Sigmoid colon (tissue), 6 donors: ENCODE measurements at regions not wholly inside any gene's neighbourhood (a gene's known extent, or its start where the extent isn't known, plus 50 kb on each side); places are given as distances from the start of the nearest gene placed in this dataset.
A peak's percentile ranks its signal among the peaks of the same experiment; 100 is the strongest.

Experiments used
- DNase-seq: peaks from one replicate; pipeline ENCODE4 v3.0.0-alpha.2; 2019
- H3K27ac ChIP-seq, 4 donors: fragments of 200-600 bp; sonication (generic); one replicate each; pipeline ENCODE4 v1.5.1; 2016 to 2019; ENCODE audit warnings: mild to moderate bottlenecking in 1 of 4
- H3K27me3 ChIP-seq, 3 donors: fragments of 200-600 bp; sonication (generic); one replicate each; pipeline ENCODE4 v1.5.1; 2019; ENCODE audit warnings: mild to moderate bottlenecking in 1 of 3
- H3K36me3 ChIP-seq, 4 donors: fragments of 200-600 bp; sonication (generic); one replicate each; pipeline ENCODE4 v1.5.1; 2016 to 2019
- H3K4me1 ChIP-seq, 4 donors: fragments of 200-600 bp; sonication (generic); one replicate each; pipeline ENCODE4 v1.5.1; 2017 to 2019
- H3K4me3 ChIP-seq, 4 donors: fragments of 200-600 bp; sonication (generic); one replicate each; pipeline ENCODE4 v1.5.1; 2017 to 2019; ENCODE audit warnings: mild to moderate bottlenecking in 2 of 4, moderate library complexity in 1 of 4
- H3K9me3 ChIP-seq, 4 donors: fragments of 200-600 bp in 3 of 4; sonication (generic) in 3 of 4; one replicate each; pipeline versions ENCODE4 v1.5.1 to v1.6.1; 2013 to 2019
- EP300 ChIP-seq, 4 donors: sonication (generic); formaldehyde crosslinking; IDR thresholded peaks; one replicate each; pipeline ENCODE4 v1.6.1; 2017; ENCODE audit warnings: antibody characterized with exemption in 4 of 4
- POLR2A ChIP-seq, 2 donors: fragments of 450-650 bp; IDR thresholded peaks; one replicate each; pipeline ENCODE4 v1.6.1; 2016; ENCODE audit warnings: antibody characterized with exemption in 2 of 2, mild to moderate bottlenecking in 2 of 2, moderate library complexity in 2 of 2
- POLR2AphosphoS5 ChIP-seq, 4 donors: sonication (generic); formaldehyde crosslinking; IDR thresholded peaks; one replicate each; pipeline ENCODE4 v1.6.1; 2017; ENCODE audit warnings: antibody characterized with exemption in 4 of 4
- WGBS, 2 donors: extraction: QIAGEN DNeasy Blood & Tissue Kit; methylation state at CpG; one replicate each; pipeline ENCODE4 v1.1.7; 2013; 5-methylcytosine and 5-hydroxymethylcytosine counted together
- intact Hi-C: fragments of 100-400 bp; cut with DNase I; formaldehyde crosslinking; loops from one replicate; pipeline ENCODE4 v1.15.1; 2023
- TF ChIP-seq, protein P1 (sequence below), 4 experiments: fragments of 450-650 bp in 3 of 4; fragments of 200-600 bp in 1 of 4; IDR thresholded peaks; one replicate each; pipeline ENCODE4 v1.5.1; 2016 to 2019; ENCODE audit warnings: antibody characterized with exemption in 4 of 4, mild to moderate bottlenecking in 3 of 4, moderate library complexity in 2 of 4
- donor health status: healthy with polysubstance abuse.
- donor health status: healthy.

DNA sequence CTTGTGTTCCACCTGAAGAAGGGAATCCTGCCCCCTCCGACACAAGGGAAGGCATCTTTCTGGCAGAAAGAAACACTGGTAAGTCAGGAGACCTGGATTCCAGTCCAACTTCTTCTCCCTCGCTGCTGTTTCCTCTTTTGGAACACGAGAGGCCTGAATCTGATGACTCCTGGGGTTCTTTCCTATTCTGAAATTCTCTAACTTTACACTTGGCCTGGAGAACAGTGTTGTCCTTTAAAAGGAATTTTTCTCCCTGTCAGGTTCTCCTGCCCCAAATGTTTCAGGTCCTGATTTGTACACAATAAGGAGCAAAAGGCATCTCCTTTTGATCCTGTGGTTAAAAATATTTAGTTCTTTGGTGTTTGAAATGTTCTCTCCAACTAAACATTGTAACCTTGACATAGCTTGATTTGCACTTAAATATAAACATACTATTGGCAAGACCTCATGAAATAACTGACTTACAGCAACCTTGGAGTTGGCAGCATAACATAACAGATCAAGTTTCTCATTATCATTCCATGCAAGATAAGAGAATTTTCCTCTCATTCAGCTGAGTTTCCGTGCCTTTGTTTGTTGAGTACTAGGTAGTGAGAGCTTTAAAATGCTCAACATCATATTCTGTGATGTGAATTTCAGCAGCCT lies 244.8 kb downstream of the COG6 start:
- Histone ChIP-seq H3K27me3 (no peaks in the 10 kb centered on the region), H3K9me3 (no peaks in the 10 kb centered on the region), H3K36me3 (no peaks in the 10 kb centered on the region), H3K27ac (peak overlapping the region in 1 of 4 donors; percentile 60), H3K4me3 (no peak overlapping the region), H3K4me1 (peaks cover 0 to 14% (median 8%) of the 10 kb centered on the region in 4 donors)
- TF ChIP-seq EP300 (IDR thresholded peaks at IDR 0.05): no peak
- no peak for TF ChIP-seq POLR2A (IDR thresholded peaks at IDR 0.05)
- TF ChIP-seq, protein P1, sequence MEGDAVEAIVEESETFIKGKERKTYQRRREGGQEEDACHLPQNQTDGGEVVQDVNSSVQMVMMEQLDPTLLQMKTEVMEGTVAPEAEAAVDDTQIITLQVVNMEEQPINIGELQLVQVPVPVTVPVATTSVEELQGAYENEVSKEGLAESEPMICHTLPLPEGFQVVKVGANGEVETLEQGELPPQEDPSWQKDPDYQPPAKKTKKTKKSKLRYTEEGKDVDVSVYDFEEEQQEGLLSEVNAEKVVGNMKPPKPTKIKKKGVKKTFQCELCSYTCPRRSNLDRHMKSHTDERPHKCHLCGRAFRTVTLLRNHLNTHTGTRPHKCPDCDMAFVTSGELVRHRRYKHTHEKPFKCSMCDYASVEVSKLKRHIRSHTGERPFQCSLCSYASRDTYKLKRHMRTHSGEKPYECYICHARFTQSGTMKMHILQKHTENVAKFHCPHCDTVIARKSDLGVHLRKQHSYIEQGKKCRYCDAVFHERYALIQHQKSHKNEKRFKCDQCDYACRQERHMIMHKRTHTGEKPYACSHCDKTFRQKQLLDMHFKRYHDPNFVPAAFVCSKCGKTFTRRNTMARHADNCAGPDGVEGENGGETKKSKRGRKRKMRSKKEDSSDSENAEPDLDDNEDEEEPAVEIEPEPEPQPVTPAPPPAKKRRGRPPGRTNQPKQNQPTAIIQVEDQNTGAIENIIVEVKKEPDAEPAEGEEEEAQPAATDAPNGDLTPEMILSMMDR (IDR thresholded peaks at IDR 0.05): no peak
- WGBS, 2 donors: 64 to 79% methylated on average over 4 of the region's 4 CpGs
- no peak for DNase-seq
- intact Hi-C loops: no loop called here

- Histone ChIP-seq H3K27me3 (no peaks in the 10 kb centered on the region), H3K27ac (no peak overlapping the region), H3K36me3 (no peaks in the 10 kb centered on the region), H3K9me3 (no peaks in the 10 kb centered on the region), H3K4me1 (peaks cover 0 to 17% (median 11%) of the 10 kb centered on the region in 4 donors), H3K4me3 (no peak overlapping the region)
- DNase-seq: no peak
- TF ChIP-seq, protein P1 (IDR thresholded peaks at IDR 0.05): no peak
- TF ChIP-seq POLR2A (IDR thresholded peaks at IDR 0.05) (no peak), POLR2AphosphoS5 (IDR thresholded peaks at IDR 0.05) (no peak), EP300 (IDR thresholded peaks at IDR 0.05) (no peak)
- 88 to 96% methylated on average over 2 of the region's 2 CpGs for WGBS, 2 donors
- intact Hi-C loops: no loop called here
These were observed 249.5 kb downstream of the COG6 start for GRCh38 chr13:39904959-39905358.

DNA sequence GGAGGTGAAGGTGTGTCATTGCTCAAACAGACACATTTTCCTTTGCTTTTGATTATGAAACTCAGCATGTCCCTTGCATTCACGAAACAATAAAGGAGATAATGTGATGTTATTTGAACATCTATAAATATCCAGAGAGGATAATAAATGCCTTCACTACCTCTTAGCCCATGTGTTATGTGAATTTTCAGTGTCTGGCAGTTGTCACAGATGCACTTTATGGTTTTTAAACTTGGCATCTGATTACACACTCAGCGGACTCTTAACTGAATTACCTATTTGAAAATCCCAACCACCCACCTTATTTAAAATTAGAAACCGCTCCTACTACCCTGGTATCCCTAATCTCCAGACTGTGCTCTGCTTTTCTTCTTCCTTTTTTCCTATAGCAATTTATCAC lies 254.2 kb downstream of the COG6 start:
- Histone ChIP-seq H3K27me3 (peaks cover 0 to 16% (median 5%) of the 10 kb centered on the region in 3 donors), H3K9me3 (no peaks in the 10 kb centered on the region), H3K4me3 (no peak overlapping the region), H3K27ac (no peak overlapping the region), H3K36me3 (no peaks in the 10 kb centered on the region), H3K4me1 (peaks cover 0 to 20% (median 14%) of the 10 kb centered on the region in 4 donors)
- TF ChIP-seq, protein P1 (IDR thresholded peaks at IDR 0.05): no peak
- TF ChIP-seq POLR2A (IDR thresholded peaks at IDR 0.05) (no peak), EP300 (IDR thresholded peaks at IDR 0.05) (no peak), POLR2AphosphoS5 (IDR thresholded peaks at IDR 0.05) (peak in 3 of 4 donors; percentile 5 to 68 (median 37))
- intact Hi-C loops: no loop called here
- 53 to 73% methylated on average over 3 of the region's 3 CpGs for WGBS, 2 donors
- no peak for DNase-seq

GRCh38 chr13:39910041-39910440 lies 254.6 kb downstream of the COG6 start:
- H3K27ac ChIP-seq: no peak overlapping the region
- peaks cover 0 to 16% (median 5%) of the 10 kb centered on the region in 3 donors for H3K27me3 ChIP-seq
- no peak for DNase-seq
- 54 to 57% methylated on average over 1 of the region's 1 CpG for WGBS, 2 donors
- no peaks in the 10 kb centered on the region for H3K36me3 ChIP-seq
- intact Hi-C loops: no loop called here
- peaks cover 0 to 20% (median 14%) of the 10 kb centered on the region in 4 donors for H3K4me1 ChIP-seq
- TF ChIP-seq EP300 (IDR thresholded peaks at IDR 0.05) (no peak), POLR2AphosphoS5 (IDR thresholded peaks at IDR 0.05) (no peak), POLR2A (IDR thresholded peaks at IDR 0.05) (no peak)
- TF ChIP-seq, protein P1 (IDR thresholded peaks at IDR 0.05): no peak
- no peak overlapping the region for H3K4me3 ChIP-seq
- H3K9me3 ChIP-seq: no peaks in the 10 kb centered on the region

DNA sequence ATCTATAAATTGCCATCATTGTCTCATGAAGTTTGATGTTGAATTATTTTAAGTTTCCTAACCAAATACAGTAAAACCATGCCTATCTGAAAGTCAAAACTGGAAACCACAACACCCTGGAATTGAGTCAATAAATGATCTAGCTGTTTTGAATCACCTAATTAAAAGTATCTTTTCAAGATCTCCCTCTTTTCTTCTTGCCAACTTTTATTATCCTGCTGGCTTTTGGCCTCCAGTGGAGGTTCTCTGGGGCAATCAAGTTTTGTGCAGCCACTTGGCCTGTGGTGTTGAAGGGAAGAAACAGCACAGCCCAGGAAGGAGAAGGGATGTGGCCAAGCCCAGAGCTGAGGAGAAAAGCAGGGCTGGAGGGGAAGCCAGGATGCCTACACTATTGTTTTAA lies 255.4 kb downstream of the COG6 start:
- intact Hi-C loops: no loop called here
- no peak for TF ChIP-seq POLR2A (IDR thresholded peaks at IDR 0.05)
- TF ChIP-seq, protein P1 (IDR thresholded peaks at IDR 0.05): no peak

More for the DNA sequence above, 255.4 kb downstream of the COG6 start:
- Histone ChIP-seq H3K27me3 (peaks cover 0 to 16% (median 5%) of the 10 kb centered on the region in 3 donors), H3K4me1 (peaks cover 0 to 20% (median 14%) of the 10 kb centered on the region in 4 donors), H3K4me3 (no peak overlapping the region), H3K36me3 (no peaks in the 10 kb centered on the region), H3K27ac (no peak overlapping the region), H3K9me3 (no peaks in the 10 kb centered on the region)
- no peak for DNase-seq
